Breast epithelium (tissue), 3 donors: ENCODE measurements at regions not wholly inside any gene's neighbourhood (a gene's known extent, or its start where the extent isn't known, plus 50 kb on each side); places are given as distances from the start of the nearest gene placed in this dataset.

Experiments used
- CTCF ChIP-seq, 3 donors: fragments of 450-650 bp; IDR thresholded peaks; one replicate each; pipeline ENCODE4 v1.5.1; 2016 to 2017; ENCODE audit warnings: antibody characterized with exemption in 3 of 3, mild to moderate bottlenecking in 3 of 3, moderate library complexity in 3 of 3
- POLR2AphosphoS5 ChIP-seq, 3 donors: sonication (generic); formaldehyde crosslinking; IDR thresholded peaks; one replicate each; pipeline ENCODE4 v1.6.1; 2017; ENCODE audit warnings: antibody characterized with exemption in 3 of 3

DNA sequence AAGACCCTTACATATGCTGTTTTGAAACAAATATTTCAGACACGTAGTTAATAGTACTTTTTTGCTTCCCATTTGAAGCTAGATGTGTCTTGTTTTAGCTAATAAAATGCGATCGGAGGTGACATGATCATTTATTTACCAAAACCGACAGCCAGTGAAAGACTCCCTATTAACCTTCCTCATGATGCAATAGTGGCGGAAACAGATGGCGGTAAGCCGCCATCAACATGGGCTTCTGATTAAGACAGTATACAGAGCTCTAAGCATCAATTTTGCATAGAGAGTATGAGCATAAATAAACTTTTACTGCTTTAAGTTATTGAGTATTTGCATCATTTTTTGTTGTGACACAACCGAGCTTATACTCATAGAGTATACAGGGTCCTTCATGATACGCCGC, 1282.4 kb upstream of the ADGRB3 start:
- no peak for TF ChIP-seq CTCF (IDR thresholded peaks at IDR 0.05)
- TF ChIP-seq POLR2AphosphoS5 (IDR thresholded peaks at IDR 0.05): no peak
